ENCODE measurements at regions not wholly inside any gene's neighbourhood (a gene's known extent, or its start where the extent isn't known, plus 50 kb on each side); places are given as distances from the start of the nearest gene placed in this dataset.

DNA sequence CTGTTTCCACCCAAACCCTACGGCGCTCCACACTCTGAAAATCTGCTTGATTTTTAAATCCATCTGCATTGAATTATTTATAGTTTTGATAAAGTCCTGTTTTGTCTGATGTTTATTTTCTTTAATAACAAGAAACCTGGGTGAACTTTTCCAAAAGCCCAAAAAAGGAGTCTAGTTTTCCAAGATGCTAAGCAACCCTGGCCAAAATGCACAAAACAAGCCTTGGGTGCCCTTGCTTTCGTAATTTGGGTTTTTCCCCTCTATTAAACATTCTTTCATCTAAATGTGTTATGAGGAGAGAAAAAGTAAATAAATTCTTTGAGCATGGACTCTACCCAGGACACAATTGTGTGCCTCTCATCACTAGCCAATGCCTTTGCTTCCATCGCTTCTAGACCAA lies 468.9 kb downstream of the MCTP2 start:
- TF ChIP-seq, protein P1, sequence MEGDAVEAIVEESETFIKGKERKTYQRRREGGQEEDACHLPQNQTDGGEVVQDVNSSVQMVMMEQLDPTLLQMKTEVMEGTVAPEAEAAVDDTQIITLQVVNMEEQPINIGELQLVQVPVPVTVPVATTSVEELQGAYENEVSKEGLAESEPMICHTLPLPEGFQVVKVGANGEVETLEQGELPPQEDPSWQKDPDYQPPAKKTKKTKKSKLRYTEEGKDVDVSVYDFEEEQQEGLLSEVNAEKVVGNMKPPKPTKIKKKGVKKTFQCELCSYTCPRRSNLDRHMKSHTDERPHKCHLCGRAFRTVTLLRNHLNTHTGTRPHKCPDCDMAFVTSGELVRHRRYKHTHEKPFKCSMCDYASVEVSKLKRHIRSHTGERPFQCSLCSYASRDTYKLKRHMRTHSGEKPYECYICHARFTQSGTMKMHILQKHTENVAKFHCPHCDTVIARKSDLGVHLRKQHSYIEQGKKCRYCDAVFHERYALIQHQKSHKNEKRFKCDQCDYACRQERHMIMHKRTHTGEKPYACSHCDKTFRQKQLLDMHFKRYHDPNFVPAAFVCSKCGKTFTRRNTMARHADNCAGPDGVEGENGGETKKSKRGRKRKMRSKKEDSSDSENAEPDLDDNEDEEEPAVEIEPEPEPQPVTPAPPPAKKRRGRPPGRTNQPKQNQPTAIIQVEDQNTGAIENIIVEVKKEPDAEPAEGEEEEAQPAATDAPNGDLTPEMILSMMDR (IDR thresholded peaks at IDR 0.05): no peak
- TF ChIP-seq POLR2A (IDR thresholded peaks at IDR 0.05): no peak

All from uterus (tissue), 2 donors.